PC-9 (cell line): ENCODE measurements at regions not wholly inside any gene's neighbourhood (a gene's known extent, or its start where the extent isn't known, plus 50 kb on each side); places are given as distances from the start of the nearest gene placed in this dataset.

ENCODE experiments used
- BruUV-seq: library from RNA; stranded (reverse); fragments of 400-500 nt; replicated peaks from 2 replicates; lab custom pipeline; 2021; lab: Mats Ljungman, UMichigan
- CTCF ChIA-PET: fragments of 300-600 bp; sonication (Branson Sonifier 250); formaldehyde crosslinking; loops from one replicate; lab custom pipeline; 2022; ENCODE audit warnings: antibody characterized with exemption; lab: Charles Lee
- POLR2A ChIA-PET: fragments of 300-600 bp; sonication (Branson Sonifier 250); formaldehyde crosslinking; loops from one replicate; lab custom pipeline; 2022; ENCODE audit warnings: antibody characterized with exemption; ENCODE audit not compliant: unreplicated experiment; lab: Charles Lee
- DNase-seq, 2 experiments: peaks; one replicate each; pipeline versions ENCODE4 v3.0.0 to v3.0.0-alpha.2; 2015 to 2022; ENCODE audit warnings: mixed read lengths in 1 of 2
- H2AFZ ChIP-seq: fragments of 200-600 bp; sonication (generic); 2 replicates; pipeline ENCODE4 v1.8.1; 2017; ENCODE audit warnings: antibody characterized with exemption
- H3F3A ChIP-seq: fragments of 200-600 bp; sonication (generic); 2 replicates; pipeline ENCODE4 v1.8.1; 2017; ENCODE audit warnings: antibody characterized with exemption, mild to moderate bottlenecking, low read depth; ENCODE audit not compliant: insufficient read depth
- H3K27ac ChIP-seq: fragments of 200-600 bp; sonication (generic); 2 replicates; pipeline ENCODE4 v1.6.1; 2016; ENCODE audit warnings: mixed run types
- H3K27me3 ChIP-seq: fragments of 200-600 bp; sonication (generic); 2 replicates; pipeline ENCODE4 v1.6.1; 2016; ENCODE audit warnings: low read depth, mixed run types; ENCODE audit not compliant: insufficient read depth
- H3K36me3 ChIP-seq: fragments of 200-600 bp; sonication (generic); 2 replicates; pipeline ENCODE4 v1.6.1; 2016; ENCODE audit warnings: low read depth, mixed run types
- H3K4me1 ChIP-seq: fragments of 200-600 bp; sonication (generic); replicated peaks from 2 replicates; pipeline ENCODE4 v1.6.1; 2016; ENCODE audit warnings: mixed run types; ENCODE audit not compliant: insufficient read depth
- H3K4me2 ChIP-seq: fragments of 200-600 bp; sonication (generic); 2 replicates; pipeline ENCODE4 v1.6.1; 2017; ENCODE audit warnings: mixed run types
- H3K4me3 ChIP-seq: fragments of 200-600 bp; sonication (generic); 2 replicates; pipeline ENCODE4 v1.6.1; 2016; ENCODE audit warnings: mixed run types
- H3K79me2 ChIP-seq: fragments of 200-600 bp; sonication (generic); 2 replicates; pipeline ENCODE4 v1.6.1; 2017; ENCODE audit warnings: low read depth, mixed run types
- H3K9me2 ChIP-seq: fragments of 200-600 bp; sonication (generic); 2 replicates; pipeline ENCODE4 v1.8.1; 2017; ENCODE audit warnings: mild to moderate bottlenecking; ENCODE audit not compliant: insufficient read depth
- H3K9me3 ChIP-seq: fragments of 200-600 bp; sonication (generic); 2 replicates; pipeline ENCODE4 v1.8.1; 2016; ENCODE audit warnings: low read depth; ENCODE audit not compliant: insufficient read depth
- H4K20me1 ChIP-seq: fragments of 200-600 bp; sonication (generic); 2 replicates; pipeline ENCODE4 v1.8.1; 2017; ENCODE audit not compliant: insufficient read depth
- CTCF ChIP-seq: fragments of 200-600 bp; sonication (generic); conservative IDR thresholded peaks from 2 replicates; pipeline ENCODE4 v1.6.1; 2017; ENCODE audit warnings: mixed run types, antibody characterized with exemption, mild to moderate bottlenecking, moderate library complexity
- EZH2 ChIP-seq: fragments of 200-600 bp; sonication (generic); IDR thresholded peaks from 2 replicates; pipeline ENCODE4 v1.8.0; 2017; ENCODE audit warnings: antibody characterized with exemption, low read depth
- intact Hi-C: fragments of 100-400 bp; cut with micrococcal nuclease; formaldehyde crosslinking; loops from one replicate; pipeline ENCODE4 v1.10.0; 2022; ENCODE audit not compliant: unreplicated experiment

GRCh38 chr12:24701343-24701742, 247.6 kb downstream of the BCAT1 start:
- ChIA-PET POLR2A (no interaction called here), CTCF (no interaction called here)
- Histone ChIP-seq H3K79me2 (no peaks in the 10 kb centered on the region), H3K9me2 (no peaks in the 10 kb centered on the region), H3F3A (no peaks in the 10 kb centered on the region), H3K4me3 (no peak overlapping the region), H3K9me3 (no peaks in the 10 kb centered on the region), H4K20me1 (no peaks in the 10 kb centered on the region), H2AFZ (no peak overlapping the region), H3K4me2 (no peak overlapping the region), H3K36me3 (no peaks in the 10 kb centered on the region), H3K27ac (no peak overlapping the region), H3K27me3 (0 out of 2 replicates have a peak, but pooled peaks cover 8% of the 10 kb centered on the region), H3K4me1 (no peaks in the 10 kb centered on the region)
- intact Hi-C loops: no loop called here
- TF ChIP-seq EZH2: no peak
- no peak for TF ChIP-seq CTCF
- no peak for DNase-seq
- no TSS peak for BruUV-seq

DNA sequence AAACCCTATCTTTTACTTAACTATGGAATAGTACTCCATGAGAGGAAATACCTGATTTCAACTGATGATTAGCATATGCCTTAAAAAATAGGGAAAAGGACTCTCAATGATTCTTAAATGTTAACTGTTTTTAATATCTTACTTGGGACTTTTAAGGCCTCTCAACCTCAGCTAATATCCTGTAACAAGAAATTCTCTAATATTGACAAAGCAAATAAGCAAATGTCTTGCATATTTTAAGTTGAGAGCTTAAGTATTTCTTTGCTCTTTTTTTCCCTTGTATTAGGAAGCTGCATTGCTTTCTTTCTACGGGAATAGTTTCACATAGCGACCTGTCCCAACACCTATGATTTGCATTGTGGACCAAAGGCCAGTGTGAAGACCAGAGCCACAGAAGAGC, 249.9 kb downstream of the BCAT1 start:
- H3K4me1 ChIP-seq: no peaks in the 10 kb centered on the region
- POLR2A ChIA-PET: no interaction called here
- no peak overlapping the region for H3K4me2 ChIP-seq
- no peaks in the 10 kb centered on the region for H3K79me2 ChIP-seq
- DNase-seq: no peak
- CTCF ChIA-PET: no interaction called here
- no peak for TF ChIP-seq EZH2
- TF ChIP-seq CTCF: no peak
- no peak overlapping the region for H2AFZ ChIP-seq
- no peak overlapping the region for H3K4me3 ChIP-seq
- H3K9me3 ChIP-seq: no peaks in the 10 kb centered on the region
- intact Hi-C loops: no loop called here
- H3K36me3 ChIP-seq: no peaks in the 10 kb centered on the region
- no peaks in the 10 kb centered on the region for H3K9me2 ChIP-seq
- no TSS peak for BruUV-seq
- H4K20me1 ChIP-seq: no peaks in the 10 kb centered on the region
- no peak overlapping the region for H3K27ac ChIP-seq
- H3F3A ChIP-seq: no peaks in the 10 kb centered on the region
- no peaks in the 10 kb centered on the region for H3K27me3 ChIP-seq

- intact Hi-C loops: no loop called here
- POLR2A ChIA-PET: interaction anchor here (0.6 kb wide), 1 partner anchor 1943 kb away, joined by 5 read pairs; no protein-coding TSS in a partner anchor
Observed at GRCh38 chr12:24697769-24698168, 251.1 kb downstream of the BCAT1 start.

More at GRCh38 chr12:24697769-24698168, 251.1 kb downstream of the BCAT1 start:
- Histone ChIP-seq H3K9me2 (no peaks in the 10 kb centered on the region), H3K79me2 (no peaks in the 10 kb centered on the region), H3K36me3 (no peaks in the 10 kb centered on the region), H2AFZ (no peak overlapping the region), H3K4me1 (no peaks in the 10 kb centered on the region), H3K27me3 (no peaks in the 10 kb centered on the region), H3K9me3 (no peaks in the 10 kb centered on the region), H4K20me1 (no peaks in the 10 kb centered on the region), H3K27ac (no peak overlapping the region), H3F3A (no peaks in the 10 kb centered on the region), H3K4me2 (no peak overlapping the region), H3K4me3 (no peak overlapping the region)
- BruUV-seq: no TSS peak
- DNase-seq: no peak
- CTCF ChIA-PET: no interaction called here
- no peak for TF ChIP-seq EZH2
- no peak for TF ChIP-seq CTCF
